ENCODE measurements at regions not wholly inside any gene's neighbourhood (a gene's known extent, or its start where the extent isn't known, plus 50 kb on each side); places are given as distances from the start of the nearest gene placed in this dataset.

DNA sequence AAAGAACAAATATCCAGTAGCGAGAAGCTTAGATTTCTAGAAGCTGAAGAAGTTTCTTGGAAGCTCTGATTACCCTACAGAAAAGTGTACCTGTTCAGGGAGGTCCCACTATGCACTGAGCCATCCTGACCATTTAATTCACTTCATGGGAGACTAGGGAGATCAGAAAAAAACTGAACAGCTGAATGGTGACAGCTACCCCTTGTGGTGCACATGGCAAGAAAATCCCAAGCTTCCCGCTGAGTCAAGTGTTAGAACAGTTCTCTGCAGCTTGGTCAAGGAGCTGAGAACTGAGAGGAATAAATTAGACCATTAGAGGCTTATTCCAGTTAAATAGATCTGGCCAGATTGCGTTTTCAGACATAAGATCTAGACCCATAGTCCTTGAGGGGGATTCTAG, 197.2 kb upstream of the VEPH1 start:
- DNase-seq, result no peak

DNA sequence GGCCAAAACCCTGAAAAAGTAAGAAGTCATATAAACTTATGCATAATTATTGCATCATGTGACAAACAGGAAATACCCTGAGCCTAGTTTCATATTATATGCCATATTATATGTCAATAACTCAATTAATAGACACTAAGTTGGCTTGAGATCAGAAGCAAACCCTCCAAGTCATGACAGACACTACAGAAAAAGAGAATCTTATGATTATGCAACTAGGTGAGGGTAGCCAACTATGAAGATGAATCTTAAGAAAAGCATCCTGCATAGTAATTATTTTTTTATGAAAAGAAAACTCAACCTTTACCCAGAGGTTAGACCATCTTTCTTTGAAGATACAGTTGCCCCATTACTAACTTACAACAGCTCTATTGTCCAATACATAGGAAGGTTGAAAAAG, 192.4 kb upstream of the VEPH1 start:
- DNase-seq, result no peak

DNA sequence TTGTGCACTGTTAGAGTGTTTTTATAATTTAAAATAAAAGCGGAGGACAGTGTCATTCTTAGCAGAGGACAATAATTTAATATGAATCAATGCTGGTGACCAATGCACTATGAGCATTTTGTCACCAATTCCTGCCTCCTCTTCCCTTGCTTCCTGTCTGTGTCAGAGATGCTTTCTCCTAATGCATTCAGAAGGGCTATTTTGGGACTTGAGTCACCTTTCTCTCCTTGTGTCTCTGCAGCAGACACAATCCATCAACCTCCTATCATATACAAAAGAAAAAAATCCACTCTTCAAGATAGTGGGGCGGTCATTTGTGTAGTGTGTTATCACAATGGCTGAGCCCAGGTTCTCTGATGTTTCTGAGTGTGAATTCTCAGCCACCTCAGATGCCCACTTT, 191.9 kb upstream of the VEPH1 start:
- DNase-seq, result no peak

DNA sequence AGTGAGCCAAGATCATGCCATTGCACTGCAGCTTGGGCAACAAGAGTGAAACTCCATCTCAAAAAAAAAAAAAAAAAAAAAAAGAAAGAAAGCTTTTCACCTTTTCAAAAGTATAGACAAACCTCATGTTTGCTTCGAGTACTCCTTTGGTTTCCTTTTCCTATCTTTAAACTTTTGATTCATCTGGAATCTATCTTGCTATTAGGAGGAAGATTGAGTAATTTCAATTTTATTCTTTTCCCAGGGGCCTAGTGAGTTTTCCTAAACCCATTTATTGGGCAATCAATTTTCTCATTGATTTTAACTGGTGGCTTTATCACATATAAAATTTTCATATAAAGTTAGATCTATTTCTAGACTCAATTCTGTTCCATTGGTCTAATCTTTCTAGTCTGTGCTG, 190.5 kb upstream of the VEPH1 start:
- no peak for DNase-seq

DNA sequence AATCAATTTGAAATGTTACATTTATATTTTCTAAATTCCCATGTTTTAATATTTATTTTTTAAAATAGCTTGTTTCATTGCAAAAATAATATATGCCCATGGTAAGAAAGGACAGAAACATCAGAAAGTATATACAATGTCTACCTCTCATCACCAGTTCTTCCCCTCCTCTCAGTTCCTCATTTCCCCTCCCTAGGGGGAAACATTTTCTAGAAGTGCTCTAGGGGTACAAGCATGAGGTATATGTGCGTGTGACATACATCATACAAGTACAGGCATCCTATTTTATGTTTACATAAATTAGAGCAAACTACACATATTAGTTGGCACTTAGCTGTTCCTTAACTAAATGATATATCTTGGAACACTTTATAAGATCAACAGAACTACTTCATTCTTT, 189.3 kb upstream of the VEPH1 start:
- no peak for DNase-seq

DNA sequence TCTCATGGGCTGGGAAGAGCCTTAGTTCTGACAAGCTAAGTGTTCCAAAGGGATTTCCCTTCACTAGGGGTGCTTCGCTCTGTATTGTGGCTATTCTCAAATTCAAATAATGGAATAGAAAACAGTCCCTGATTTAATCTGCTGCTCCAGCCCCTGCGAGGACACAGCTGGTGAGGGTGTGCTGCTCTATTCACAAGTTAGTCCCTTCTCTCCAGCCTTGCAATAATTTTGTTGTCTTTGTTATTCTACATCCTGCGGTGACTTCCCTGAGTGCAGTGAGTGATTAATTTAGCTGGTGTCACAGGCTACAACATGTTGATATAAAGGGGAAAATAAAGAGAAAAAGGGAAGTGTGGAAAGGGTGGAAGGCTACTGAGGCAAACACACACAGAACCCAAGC, 180.5 kb upstream of the VEPH1 start:
- no peak for DNase-seq

DNA sequence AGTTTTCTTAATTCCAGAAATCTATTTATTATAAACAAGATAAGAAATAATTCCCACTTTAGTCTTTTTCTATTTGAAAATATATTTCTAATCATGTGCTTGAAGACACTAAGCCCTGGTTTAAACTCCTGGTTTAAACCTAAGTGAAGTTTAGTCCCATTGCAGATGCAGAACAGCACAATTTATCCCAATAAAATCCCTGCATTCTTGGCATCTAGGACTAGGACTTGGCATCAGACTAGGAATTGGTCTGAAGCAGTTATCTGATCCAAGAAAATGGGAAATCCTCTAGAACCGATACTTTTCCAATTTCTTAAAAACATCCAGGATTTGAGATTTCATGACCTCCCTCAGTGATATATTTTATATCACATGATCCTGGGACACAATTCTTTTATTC, 168.8 kb upstream of the VEPH1 start:
- no peak for DNase-seq

DNA sequence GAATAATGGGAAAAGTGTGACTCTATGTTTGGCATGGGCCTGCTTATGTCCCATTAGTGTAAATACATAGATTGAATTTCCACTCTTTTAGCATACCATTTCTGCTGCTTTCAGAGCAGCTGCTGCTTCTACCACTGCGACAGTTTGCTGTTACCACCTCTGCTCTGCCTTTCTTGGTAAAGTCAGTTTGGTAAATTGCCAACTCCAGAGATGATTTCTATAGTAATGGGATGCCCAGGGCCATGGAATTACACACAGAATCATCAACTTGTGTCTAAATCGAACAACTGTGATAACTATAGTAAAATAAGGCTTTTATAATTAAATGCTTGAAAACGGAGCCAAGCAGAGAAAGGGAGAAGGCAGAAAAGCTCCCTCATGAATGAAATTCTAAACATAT, 168.4 kb upstream of the VEPH1 start:
- DNase-seq, result no peak

DNA sequence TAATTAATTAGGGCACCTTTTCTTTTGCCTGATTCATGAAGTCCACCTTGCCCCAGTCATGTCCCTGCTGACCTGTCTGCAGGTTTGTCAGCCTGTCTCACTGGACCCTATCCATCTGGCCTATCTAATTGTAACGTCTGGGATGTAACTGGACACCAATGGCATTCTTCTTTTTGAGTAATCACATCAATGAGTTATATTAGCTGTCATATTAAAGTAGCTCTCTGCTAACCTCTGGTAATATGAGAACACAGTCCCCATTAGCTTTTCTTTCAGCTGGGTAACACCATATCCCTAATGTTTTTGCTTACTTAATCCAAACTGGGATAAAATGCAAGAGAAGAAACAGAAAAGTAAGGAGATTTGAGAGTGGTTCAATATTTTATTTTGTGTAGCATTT, 166.2 kb upstream of the VEPH1 start:
- no peak for DNase-seq

DNA sequence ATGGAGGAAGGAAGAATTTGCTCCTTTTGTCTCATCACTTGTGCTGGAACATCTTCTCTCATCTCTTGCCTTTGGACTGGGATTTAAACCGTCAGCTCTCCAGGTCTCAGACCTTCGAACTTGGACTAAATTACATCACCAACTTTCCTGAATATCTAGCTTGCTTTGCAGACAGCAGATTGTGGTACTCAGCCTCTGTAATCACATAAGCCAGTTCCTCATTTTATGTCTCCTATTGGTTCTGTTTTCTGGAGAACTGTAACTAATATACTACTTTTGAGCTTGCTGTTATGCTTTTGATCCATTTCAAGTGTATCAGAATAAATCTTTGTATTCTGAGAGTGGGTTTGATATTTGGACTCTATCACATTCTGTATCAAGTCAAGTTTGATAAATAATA, 164.3 kb upstream of the VEPH1 start:
- no peak for DNase-seq

DNA sequence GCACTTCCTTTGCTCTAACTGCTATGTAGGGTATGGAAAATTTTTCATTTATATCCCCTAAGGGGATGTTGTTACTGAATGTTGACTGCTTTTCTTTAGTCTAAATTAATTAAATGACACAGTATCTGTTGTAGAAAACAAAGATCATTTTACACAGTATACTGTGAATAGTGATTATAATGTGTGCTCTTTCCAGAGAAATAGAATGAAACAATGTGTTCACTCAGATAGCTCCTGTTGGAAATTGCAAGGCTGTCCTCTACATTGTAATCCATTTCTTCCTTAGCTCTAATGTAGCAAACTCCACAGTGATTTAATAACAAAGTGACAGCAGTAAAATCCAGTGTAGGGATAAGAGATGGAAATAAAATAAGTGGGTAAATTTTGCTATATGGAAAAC, 159.0 kb upstream of the VEPH1 start:
- no peak for DNase-seq

DNA sequence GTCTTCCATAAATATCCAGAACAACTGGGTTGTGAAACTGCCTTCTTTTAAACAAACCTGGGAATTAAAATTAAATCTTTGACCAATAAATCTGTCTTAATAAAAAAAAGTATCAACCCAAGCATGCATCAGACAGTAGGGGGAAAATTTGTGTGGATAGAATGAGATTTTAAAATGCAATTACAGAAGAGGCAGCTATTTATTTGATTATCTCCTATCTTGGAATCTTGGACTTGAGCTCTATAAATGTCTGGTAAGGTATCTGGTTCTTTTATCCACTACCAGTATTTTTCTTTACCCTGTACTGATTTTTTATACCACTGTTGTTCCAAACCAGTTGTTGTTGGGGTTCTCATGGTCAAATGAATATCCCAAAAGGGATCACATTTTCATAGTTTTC, 157.6 kb upstream of the VEPH1 start:
- DNase-seq, result no peak

DNA sequence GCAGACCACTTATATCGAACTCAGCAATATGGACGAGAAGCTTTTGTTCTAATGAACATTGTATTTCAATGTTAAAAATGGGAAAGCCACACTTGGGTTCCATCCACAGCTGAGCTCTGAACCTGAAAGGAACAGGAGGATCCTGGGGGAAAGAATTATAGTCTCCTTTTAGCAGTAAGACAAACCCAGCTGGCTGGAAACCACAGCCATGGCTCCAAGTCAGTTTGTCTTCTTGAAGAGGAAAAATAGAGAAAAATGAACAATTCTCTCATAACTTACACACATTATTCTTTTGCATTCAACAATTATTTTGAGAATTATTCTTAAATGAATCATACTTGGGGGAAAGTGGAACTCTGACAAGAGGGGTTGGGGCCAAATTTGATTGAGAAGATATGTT, 149.2 kb upstream of the VEPH1 start:
- no peak for DNase-seq

DNA sequence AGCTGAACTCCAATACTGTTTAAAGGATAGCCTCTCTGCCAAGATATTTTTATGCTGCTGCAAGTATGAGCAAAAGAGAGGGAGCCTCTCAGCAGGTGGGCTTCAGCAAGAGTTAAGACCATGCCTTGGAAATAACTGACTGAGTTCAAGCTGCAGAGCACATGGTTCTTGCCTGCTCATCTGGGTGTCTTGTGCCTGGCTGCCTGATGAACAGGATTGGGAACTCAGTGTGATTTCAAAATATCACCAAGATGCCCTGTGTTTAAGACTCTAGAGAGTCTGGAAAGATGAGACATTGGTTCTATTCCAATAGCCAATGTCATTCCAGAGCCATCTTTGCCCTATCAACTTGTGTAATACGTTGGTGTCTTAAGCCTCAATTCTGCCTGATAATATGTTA, 147.5 kb upstream of the VEPH1 start:
- DNase-seq, result no peak

DNA sequence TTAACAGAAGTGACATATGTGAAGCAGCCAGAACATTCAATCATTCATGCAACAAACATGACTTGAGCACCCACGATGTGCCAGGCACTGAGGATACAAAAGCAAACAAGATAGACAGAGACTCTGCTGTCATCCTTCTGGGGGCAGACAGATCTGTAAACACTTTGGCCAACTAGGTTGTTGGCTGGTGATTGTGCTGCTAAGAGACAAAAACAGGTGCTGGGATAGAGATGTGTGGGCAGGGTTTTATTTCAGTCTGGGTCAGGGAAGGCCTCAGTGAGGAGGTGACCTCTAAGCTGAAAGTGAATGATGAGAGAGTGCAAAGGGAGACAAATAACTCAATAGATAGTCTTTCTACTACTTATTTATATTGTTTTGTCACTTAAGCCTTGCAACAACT, 147.0 kb upstream of the VEPH1 start:
- DNase-seq, result no peak

DNA sequence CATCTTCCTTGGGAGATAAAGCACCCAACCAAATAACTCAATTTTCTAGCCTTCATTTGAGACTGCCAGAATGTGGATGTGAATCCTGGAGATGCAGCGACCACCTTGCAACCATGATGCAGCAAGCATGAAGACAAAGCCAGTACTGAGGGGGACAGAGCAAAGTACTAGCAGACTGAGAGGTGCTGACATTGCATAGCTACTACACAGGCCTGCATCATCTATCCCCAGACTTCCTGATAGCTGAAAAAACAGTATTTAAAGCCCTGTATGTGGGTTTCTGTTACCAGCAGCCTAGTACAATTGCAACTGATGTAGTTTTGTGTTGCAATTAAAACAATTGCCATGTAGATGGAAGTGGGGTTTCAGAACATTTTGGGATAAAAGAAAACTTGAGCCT, 146.3 kb upstream of the VEPH1 start:
- no peak for DNase-seq

DNA sequence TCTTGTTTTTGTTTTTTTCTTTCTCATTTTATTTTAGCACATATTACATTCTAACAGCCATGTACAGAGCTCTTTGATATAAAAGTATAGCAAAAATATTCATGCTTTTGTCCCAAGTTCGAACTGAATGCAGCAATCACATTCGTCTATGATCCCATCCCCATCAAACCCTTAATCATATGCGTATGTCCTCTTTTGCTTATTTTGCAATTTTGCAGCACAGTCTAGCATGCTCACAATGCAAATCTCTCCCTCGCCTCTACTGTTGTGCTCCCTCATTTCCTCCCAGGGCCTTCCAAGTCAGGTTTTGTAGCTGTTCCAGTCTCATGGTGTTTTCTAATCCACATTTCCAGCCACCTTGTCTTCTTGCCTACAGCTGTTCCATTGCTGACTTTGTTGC, 144.6 kb upstream of the VEPH1 start:
- no peak for DNase-seq

DNA sequence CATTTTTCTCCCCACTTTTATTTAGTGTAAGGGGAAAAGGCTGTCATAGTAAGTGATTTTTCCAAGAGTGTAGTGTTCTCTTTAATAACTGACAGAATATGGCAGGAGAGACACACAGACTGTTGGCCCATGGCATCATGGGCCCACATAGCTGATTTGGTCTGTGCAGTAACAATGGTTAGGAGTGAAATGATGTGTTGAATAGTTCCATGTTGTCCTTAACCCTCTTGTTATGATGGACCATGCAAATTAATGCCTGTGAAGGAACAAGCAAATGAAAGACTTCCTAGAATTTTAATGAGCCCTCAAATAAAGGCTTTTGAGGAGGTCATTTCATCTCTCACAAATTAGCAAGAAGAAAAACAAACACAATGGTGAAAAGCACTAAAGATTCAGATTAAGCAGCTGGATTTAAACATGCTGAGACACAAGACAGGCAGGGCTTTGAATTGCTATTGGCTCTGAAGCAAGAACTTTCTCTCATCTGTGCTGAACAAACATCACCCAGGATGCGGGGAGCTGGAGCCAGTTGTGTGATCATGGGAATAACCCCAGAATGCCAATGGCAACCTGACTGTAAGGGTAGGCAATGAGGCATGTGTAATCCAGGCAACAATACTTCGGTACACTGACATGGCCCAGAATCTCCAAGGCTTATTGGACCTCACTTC, 136.7 kb upstream of the VEPH1 start:
- DNase-seq, result no peak

DNA sequence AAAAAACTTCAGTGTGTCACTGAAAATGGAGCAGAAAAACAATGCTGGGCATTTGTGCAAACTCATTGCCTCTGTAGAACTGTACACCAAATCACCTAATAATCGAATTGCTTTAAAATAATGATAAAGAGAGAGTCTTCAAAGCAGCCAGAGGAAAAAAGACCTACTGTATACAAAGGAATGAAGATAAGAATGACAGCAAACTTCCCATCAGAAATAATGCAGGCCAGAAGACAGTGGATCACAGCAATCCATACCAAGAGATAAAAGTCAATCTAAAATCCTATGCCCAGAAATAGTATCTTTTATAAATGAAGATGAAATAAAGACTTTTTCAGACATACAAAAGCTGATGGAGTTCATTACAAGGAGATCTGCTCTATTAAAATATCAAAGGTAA, 134.7 kb upstream of the VEPH1 start:
- no peak for DNase-seq

DNA sequence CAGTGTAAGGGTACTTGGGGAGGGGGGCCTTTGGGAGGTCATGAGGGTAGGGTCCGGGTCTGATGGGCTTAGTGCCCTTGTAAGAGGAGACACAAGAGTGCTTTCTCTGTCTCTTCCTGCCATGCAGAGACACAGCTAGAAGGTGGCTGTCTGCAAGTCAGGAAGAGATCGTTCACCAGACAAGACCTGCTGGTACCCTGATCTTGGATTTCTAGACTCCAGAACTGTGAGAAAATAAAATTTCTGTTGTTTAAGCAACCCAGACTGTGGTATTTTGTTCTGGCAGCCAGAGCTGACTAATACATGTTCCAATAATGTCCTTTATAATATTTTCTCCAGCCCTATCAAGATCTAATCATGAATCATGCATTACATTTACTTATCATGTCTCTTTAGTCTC, 130.0 kb upstream of the VEPH1 start:
- DNase-seq, result no peak

DNA sequence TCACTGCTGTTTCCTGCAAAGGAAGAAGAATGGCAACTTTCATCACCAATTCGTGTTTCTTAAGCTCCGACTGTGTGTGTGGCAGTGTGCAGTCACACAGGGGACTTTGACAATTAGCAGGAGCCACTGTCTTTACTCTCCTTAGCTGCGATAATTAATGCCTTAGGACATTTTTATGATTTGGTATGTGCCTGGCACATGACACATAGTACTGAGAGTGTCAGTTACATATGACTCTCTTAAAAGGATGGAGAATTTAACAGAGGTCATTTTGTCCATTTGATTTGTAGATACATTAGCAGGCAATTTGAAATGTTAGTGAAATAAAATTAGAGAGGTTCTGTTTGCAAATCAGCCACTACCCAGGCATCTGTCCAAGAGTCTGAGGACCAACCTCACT, 128.9 kb upstream of the VEPH1 start:
- no peak for DNase-seq

DNA sequence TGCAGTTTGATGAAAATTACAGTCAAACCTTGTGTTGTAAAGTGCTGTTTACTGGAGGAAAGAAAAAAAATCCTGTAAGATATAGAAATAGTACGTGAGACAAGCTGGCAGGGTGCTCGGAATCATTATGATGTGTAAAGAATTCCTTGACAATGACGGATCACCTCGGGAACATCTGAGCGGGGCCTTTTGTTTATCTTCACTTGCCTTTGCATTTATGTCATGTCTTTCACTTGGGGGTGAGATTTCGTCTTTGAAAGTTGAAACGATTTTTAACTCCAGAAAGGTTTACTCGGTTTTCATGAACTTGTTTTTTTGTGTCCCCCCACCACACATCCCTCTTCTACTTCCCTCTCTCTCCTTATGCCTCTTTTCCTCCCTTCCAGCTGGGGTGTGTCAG, 128.3 kb upstream of the VEPH1 start:
- no peak for DNase-seq

DNA sequence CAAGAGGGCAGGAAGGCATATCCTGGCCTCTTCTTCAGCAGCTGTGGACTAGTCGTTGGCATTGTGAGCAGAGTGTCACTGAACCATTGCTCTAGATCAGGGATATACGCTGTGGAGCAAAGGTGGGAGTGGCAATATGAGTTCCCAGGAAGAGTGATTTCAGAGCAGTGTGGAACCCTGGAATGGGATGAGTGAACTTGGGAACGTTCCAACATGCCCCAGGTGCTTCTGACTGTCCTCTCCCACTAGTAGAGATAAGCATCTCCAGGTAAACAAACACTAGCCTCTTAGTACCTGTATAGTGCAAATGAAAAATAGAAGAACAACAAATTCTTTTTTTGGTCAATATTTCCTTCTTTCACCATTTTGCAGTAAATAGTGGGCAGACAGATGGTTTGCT, 123.6 kb upstream of the VEPH1 start:
- DNase-seq, result no peak

DNA sequence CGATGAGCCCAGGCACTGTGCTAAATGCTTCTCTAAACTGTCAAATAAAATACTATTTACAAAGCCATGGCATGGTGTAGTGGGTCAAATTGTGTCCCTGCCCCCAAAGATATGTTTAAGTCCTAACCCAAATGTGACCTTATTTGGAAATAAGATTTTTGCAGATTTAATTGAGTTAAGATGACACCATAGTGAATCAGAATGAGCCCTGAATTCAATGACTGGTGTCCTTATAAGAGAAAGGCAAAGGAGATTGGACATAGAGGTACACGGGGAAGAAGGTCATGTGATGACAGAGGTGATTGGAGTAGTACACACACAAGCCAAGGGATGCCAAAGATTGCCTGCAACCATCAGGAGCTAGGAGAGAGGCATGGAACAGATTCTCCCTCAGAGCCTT, 121.6 kb upstream of the VEPH1 start:
- DNase-seq, result no peak

DNA sequence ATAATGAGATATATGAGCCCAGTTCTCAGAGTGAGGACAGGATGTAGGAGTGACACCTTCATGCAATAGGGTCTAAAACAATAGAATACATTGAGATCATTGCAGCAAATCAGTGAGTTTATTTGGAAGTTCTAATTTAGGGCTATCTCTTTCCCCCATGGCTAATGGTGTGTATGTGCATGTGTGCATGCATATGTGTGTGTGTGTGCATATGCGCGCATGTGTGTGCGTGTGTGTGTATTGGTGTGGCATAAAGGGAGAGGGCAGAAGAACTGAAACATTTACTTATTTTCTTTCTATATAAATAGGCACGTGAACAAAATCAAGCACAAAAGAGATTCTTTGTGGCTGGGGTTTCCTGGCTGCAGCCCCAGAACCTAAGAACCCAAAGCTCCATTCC, 115.7 kb upstream of the VEPH1 start:
- no peak for DNase-seq
